HG03066 (cell line): ENCODE measurements at regions not wholly inside any gene's neighbourhood (a gene's known extent, or its start where the extent isn't known, plus 50 kb on each side); places are given as distances from the start of the nearest gene placed in this dataset.

Experiments
- ATAC-seq: cut with Tn5 transposase; IDR thresholded peaks from one replicate; pipeline ENCODE4 v1.9.1; 2021; ENCODE audit warnings: low read depth; ENCODE audit not compliant: unreplicated experiment

- no peak for ATAC-seq
Measured at GRCh38 chr4:13316354-13316753, 167.8 kb downstream of the RAB28 start.

- ATAC-seq = no peak
Measured at GRCh38 chr4:13313856-13314255, 170.3 kb downstream of the RAB28 start.

- ATAC-seq = no peak
Measured at GRCh38 chr4:13312264-13312663, 171.9 kb downstream of the RAB28 start.

GRCh38 chr4:13309751-13310150, 174.4 kb downstream of the RAB28 start:
- ATAC-seq = no peak

- ATAC-seq = no peak
Measured at GRCh38 chr4:13306356-13306755, 177.8 kb downstream of the RAB28 start.

- ATAC-seq = no peak
Measured at GRCh38 chr4:13302876-13303275, 181.3 kb downstream of the RAB28 start.

- ATAC-seq = no peak
Measured at GRCh38 chr4:13299343-13299742, 184.8 kb downstream of the RAB28 start.

- no peak for ATAC-seq
Measured at GRCh38 chr4:13298655-13299054, 185.5 kb downstream of the RAB28 start.

- ATAC-seq = no peak
Measured at GRCh38 chr4:13296986-13297385, 187.2 kb downstream of the RAB28 start.

- no peak for ATAC-seq
Measured at GRCh38 chr4:13294961-13295605, 189.1 kb downstream of the RAB28 start.

GRCh38 chr4:13292372-13292771, 191.8 kb downstream of the RAB28 start:
- no peak for ATAC-seq

GRCh38 chr4:13289391-13289790, 194.7 kb downstream of the RAB28 start:
- no peak for ATAC-seq

GRCh38 chr4:13285336-13285735, 198.8 kb downstream of the RAB28 start:
- no peak for ATAC-seq

- ATAC-seq = no peak
Measured at GRCh38 chr4:13284932-13285331, 199.2 kb downstream of the RAB28 start.

GRCh38 chr4:13276357-13276756, 207.8 kb downstream of the RAB28 start:
- ATAC-seq = no peak

GRCh38 chr4:13268703-13269102, 215.4 kb downstream of the RAB28 start:
- ATAC-seq = no peak

GRCh38 chr4:13268165-13268564, 216.0 kb downstream of the RAB28 start:
- no peak for ATAC-seq

- ATAC-seq = no peak
Measured at GRCh38 chr4:13267091-13267490, 217.0 kb downstream of the RAB28 start.

- no peak for ATAC-seq
Measured at GRCh38 chr4:13266687-13267086, 217.5 kb downstream of the RAB28 start.

GRCh38 chr4:13263967-13264525, 220.1 kb downstream of the RAB28 start:
- no peak for ATAC-seq

GRCh38 chr4:13262816-13263215, 221.3 kb downstream of the RAB28 start:
- ATAC-seq = no peak

- ATAC-seq = no peak
Measured at GRCh38 chr4:13261486-13262257, 222.5 kb downstream of the RAB28 start.
